HG03135 (cell line): ENCODE measurements at regions not wholly inside any gene's neighbourhood (a gene's known extent, or its start where the extent isn't known, plus 50 kb on each side); places are given as distances from the start of the nearest gene placed in this dataset.
"Not testable (repeated sequence)": the region's sequence is repeated elsewhere in the genome, so short reads cannot be mapped to it uniquely, and the experiment has no call there.

ENCODE experiments used
- ATAC-seq: cut with Tn5 transposase; IDR thresholded peaks from one replicate; pipeline ENCODE4 v1.9.1; 2021; ENCODE audit warnings: mild to moderate bottlenecking, moderate library complexity; ENCODE audit not compliant: unreplicated experiment

DNA sequence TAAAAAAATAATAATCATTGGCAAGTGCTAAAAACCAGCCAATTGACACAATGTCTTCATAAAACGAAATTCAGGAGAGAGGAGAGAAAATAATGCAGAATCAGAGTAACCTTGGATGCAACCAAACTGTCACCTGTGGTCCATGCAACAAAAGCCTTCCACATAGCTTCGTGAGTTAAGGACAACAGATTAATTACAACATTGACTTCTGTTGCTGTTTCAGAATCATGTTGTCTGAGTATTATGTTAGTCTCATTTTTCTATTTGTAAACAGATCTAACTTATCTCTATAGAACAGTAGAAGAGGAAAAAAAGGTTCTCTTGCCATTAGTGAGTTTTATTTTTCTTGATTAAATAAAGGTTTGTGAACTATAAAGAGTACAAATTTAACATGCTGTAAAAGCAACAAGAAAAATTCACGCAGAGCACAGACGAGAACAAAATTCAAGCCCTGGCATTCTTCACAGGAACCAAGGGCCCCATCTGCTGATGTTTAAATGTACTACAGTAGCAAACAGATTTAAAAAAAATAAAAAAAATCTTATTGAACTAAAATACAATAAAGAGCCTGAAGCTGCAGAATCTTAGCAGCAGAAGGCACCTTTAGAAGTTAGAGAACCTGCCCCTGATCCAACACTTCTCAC lies 381.1 kb upstream of the PKN2 start:
- no peak for ATAC-seq

GRCh38 chr1:88311265-88311664 lies 372.8 kb upstream of the PKN2 start:
- ATAC-seq = no peak

DNA sequence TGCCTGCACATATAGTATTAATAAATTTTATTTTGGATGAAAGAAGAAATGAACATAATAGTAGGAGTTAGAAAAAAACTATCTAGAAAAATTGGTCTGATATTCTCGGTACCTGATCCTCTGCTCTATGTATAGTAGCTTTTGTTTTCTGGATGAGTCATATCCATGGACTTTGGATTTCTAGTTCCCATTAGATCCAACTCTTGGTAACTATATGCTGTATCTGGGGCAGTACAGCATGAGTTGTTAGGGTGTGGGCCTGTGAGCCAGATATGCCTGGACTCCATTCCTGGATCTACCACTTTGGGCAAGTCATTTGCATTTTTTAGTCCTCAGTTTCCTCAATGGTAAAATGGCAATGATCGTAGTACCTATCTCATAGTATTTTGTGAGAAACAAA lies 372.2 kb upstream of the PKN2 start:
- no peak for ATAC-seq

DNA sequence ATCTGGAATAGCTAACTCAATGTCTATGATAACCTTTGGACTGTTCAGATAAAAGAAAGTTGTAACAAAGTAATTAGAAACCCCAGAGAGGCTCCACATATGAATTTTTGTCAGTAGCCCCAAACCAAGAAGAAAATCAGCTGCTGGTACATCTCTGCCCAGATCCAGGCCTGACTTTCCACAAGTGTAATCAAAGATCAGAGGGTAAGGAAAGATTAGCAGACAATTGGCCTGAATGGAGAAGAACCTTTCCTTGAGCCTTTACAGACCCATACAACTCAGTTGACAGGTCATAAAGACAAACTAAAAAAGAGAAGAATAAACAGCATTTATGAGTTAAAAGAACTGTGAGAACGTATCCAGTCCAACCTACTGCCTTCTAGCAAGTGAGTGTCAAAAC lies 366.7 kb upstream of the PKN2 start:
- ATAC-seq = no peak

GRCh38 chr1:88318740-88319139 lies 365.3 kb upstream of the PKN2 start:
- ATAC-seq = no peak

- ATAC-seq = no peak
Measured at GRCh38 chr1:88320291-88320690, 363.8 kb upstream of the PKN2 start.

DNA sequence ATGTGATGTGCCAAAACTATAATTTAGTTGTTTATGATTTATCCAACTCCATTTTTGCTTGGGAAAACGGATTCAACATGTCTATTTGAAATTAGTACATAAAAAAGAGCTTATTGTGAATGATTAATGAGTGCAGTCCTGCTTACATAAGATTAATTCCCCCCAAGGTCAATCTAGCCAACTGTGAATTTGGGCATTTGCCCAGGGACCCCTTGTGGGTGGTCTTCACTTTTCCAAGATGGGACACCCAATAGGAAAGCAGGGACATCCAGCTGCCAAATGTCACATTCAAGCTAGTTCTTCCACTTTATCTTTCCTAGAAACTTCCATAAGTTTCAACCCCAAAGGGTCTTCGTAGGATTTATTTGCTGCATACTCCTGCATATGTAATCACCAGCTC lies 362.4 kb upstream of the PKN2 start:
- no peak for ATAC-seq

DNA sequence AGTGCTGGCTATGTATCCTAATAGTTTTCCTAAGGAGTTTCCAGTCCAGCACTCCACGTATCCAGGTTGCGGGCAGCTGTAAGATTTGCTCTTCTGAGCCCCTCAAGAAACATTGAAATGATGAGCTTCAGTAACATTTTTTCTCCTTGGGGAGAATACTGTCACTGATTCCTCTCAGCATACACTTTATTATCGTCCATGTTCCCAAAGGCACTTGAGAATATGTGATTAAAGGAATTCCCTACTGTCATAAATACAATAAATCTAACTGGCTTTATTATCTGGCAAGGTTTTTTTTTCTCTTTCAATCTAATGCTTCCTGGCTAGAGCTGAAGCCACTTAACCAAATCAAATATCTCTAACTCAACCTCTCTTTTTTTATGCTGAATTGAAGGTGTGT lies 359.2 kb upstream of the PKN2 start:
- ATAC-seq = no peak

GRCh38 chr1:88327391-88328267 lies 356.4 kb upstream of the PKN2 start:
- ATAC-seq = no peak

DNA sequence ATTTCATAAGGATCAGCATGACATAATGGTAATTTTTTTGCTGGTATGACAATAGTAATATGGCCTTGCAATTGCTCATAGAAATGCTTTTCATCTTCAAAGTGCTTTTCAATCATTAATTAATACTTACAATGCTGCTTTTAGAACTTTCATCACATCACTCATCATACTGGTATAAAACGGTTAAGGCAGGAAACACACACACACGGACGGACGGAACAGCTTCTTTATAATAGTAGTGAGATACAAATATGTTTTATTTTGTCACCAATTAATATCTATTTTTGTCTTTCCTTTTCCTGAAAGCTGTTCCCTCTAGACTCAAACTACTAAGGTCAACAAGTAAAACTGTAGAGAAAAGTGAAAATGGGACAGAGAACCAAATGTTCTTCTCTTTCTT lies 353.9 kb upstream of the PKN2 start:
- no peak for ATAC-seq

GRCh38 chr1:88333086-88333695 lies 350.9 kb upstream of the PKN2 start:
- no peak for ATAC-seq

DNA sequence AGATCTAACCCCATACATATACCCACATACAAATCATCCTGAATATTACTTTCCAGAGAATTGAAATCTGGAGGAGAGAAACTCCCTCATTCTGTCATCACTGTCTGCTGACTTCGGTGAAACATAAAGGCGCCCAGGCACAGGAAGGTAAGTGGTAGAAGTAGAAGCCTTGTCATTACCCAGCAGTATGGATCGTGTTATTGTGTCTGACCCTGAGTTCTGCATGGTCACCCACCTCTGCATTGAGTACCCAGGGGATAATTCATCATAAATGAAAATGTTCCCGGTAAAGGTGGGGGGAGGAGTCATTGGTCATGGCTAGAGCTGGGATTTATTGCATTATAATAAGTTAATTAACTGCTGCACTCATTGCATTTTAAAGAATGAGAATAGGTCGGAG lies 342.6 kb upstream of the PKN2 start:
- ATAC-seq = no peak

DNA sequence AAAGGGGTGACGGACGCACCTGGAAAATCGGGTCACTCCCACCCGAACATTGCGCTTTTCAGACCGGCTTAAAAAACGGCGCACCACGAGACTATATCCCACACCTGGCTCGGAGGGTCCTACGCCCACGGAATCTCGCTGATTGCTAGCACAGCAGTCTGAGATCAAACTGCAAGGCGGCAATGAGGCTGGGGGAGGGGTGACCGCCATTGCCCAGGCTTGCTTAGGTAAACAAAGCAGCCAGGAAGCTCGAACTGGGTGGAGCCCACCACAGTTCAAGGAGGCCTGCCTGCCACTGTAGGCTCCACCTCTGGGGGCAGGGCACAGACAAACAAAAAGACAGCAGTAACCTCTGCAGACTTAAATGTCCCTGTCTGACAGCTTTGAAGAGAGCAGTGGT lies 342.0 kb upstream of the PKN2 start:
- not testable (repeated sequence) for ATAC-seq

DNA sequence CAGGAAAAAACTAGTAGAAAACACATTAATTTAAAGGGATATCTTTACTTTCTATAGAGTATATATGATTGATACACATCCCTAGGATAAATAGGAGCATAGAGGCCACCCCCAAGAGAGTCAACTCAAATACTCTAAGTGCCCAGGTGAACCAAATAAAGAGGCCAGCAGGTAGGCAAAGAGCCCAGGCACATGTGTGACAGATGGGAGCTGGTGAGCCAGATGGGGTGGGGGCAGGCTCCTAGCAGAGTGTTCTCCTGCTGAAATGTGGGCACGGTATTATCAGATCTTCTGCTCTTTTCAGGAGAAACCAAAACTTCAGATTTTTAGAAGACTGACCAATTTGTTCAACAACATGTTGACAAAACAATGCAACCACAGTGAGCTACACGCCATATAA lies 333.4 kb upstream of the PKN2 start:
- no peak for ATAC-seq

- ATAC-seq = no peak
Measured at GRCh38 chr1:88351960-88352359, 332.1 kb upstream of the PKN2 start.

- no peak for ATAC-seq
Measured at GRCh38 chr1:88354256-88354655, 329.8 kb upstream of the PKN2 start.

GRCh38 chr1:88357729-88358128 lies 326.3 kb upstream of the PKN2 start:
- ATAC-seq = no peak

DNA sequence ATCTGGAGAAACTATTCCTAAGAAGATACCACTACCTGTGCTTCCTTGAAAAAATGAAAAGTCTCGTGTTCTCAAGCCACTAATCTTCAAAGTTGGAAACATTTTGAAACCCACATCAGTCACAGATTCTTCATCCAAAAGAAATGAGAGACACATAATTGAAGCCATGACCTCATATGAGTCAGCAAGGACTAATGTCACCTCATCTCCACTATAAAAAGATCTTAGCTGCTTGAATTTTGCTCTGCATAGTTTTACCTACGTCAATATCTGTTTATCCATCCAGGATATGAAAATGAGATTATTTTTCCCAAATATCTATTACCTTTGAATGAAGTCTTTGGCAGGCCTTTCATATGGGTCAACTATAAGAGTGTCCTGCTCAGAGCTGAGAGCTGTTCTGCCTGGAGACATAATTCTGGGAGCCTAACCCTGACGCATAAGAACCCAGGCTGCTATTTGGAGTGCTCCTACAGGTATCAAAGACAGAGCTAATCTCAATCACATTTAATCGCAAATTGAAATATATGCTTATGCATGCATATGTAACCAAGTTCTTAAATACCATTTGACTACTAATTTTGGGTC lies 312.5 kb upstream of the PKN2 start:
- ATAC-seq = no peak

DNA sequence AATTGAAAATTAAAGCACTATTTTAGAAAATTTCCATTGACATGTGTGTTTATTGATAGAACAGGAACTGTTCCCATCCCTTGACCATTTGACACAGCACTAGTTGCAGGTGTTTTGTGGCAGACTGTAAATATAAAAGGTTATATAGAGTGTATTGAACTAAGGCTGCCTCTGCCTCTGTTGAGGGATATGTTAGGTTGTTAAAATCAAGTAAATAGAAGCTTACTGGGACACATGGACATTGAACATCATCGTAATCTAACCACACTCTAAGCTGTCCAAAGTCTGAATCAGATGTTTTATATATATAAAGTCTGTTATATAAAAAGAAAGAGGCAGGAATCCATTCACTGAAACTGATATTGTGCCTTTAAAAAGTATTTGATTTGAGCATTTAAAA lies 308.1 kb upstream of the PKN2 start:
- no peak for ATAC-seq

DNA sequence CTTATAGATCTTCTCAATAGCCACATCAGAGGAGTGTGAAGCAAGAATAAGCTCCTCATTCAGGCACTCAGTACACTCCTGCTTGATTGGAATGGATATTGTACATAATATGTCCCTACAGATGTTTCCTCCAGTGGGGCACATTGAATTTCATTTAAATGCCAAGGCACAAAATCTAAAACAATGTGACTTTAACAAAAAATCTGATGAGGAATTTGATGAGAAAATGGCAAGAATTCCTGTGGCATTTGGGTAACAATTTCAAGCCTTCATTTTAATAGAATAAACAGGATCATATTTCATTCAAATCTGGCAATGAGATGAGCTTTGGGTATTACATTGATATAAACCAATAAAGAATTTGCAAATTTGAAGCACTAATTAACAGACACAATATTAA lies 307.7 kb upstream of the PKN2 start:
- ATAC-seq = no peak

GRCh38 chr1:88378560-88378959 lies 305.5 kb upstream of the PKN2 start:
- no peak for ATAC-seq

DNA sequence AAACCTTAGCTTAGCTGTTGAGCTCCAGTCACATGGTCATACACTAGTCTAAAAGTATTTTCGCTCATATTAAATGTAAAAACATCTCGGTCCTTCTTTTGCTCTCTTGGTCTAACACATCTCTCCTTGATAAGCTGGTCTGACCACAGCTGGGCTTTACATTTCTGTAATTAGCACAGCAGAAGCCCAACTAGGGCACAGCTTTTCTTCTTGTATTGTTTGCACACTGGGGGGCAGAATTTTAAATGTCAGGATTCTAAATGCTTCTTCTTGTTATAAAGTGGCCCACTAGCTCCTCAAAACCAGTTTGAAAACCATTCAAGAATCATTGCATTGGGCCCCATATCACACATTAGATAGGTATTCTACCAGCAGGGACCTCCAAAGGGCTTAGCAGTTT lies 289.1 kb upstream of the PKN2 start:
- no peak for ATAC-seq
